HFFc6 (cell line): ENCODE measurements at regions not wholly inside any gene's neighbourhood (a gene's known extent, or its start where the extent isn't known, plus 50 kb on each side); places are given as distances from the start of the nearest gene placed in this dataset.

Experiments
- DNase-seq: peaks from one replicate; pipeline ENCODE4 v3.0.0-alpha.2; 2018
- H3K27ac Mint-ChIP-seq: 2 replicates; pipeline ENCODE4 v1.8.0; 2020; ENCODE audit warnings: mild to moderate bottlenecking, mixed read lengths
- H3K27me3 Mint-ChIP-seq: 2 replicates; pipeline ENCODE4 v1.8.0; 2021; ENCODE audit warnings: mild to moderate bottlenecking, moderate library complexity, mixed read lengths; ENCODE audit not compliant: insufficient read depth
- H3K36me3 Mint-ChIP-seq: 2 replicates; pipeline ENCODE4 v1.8.0; 2021; ENCODE audit warnings: low read depth, mixed read lengths
- H3K4me1 Mint-ChIP-seq: 2 replicates; pipeline ENCODE4 v1.8.0; 2020; ENCODE audit warnings: low read depth, mixed read lengths
- H3K4me3 Mint-ChIP-seq: 2 replicates; pipeline ENCODE4 v1.8.0; 2020; ENCODE audit warnings: mild to moderate bottlenecking, moderate library complexity, mixed read lengths
- H3K9me3 Mint-ChIP-seq: 2 replicates; pipeline ENCODE4 v1.8.0; 2020; ENCODE audit warnings: mild to moderate bottlenecking, mixed read lengths
- CTCF ChIP-seq: fragments of 200-600 bp; sonication (generic); IDR thresholded peaks from 2 replicates; pipeline ENCODE4 v1.5.0; 2021; ENCODE audit warnings: antibody characterized with exemption, mild to moderate bottlenecking

GRCh38 chr10:10489805-10490571 is 527.7 kb upstream of the CELF2 start:
- Mint-ChIP-seq H3K27ac (no peak overlapping the region), H3K4me1 (no peaks in the 10 kb centered on the region), H3K9me3 (peaks cover 23% of the 10 kb centered on the region), H3K4me3 (no peak overlapping the region), H3K36me3 (no peaks in the 10 kb centered on the region), H3K27me3 (no peaks in the 10 kb centered on the region)
- TF ChIP-seq CTCF: no peak
- DNase-seq: no peak

- Mint-ChIP-seq H3K9me3 (peaks cover 23% of the 10 kb centered on the region), H3K27ac (no peak overlapping the region)
- no peak for DNase-seq
These were observed 527.1 kb upstream of the CELF2 start for GRCh38 chr10:10490581-10490980.

DNA sequence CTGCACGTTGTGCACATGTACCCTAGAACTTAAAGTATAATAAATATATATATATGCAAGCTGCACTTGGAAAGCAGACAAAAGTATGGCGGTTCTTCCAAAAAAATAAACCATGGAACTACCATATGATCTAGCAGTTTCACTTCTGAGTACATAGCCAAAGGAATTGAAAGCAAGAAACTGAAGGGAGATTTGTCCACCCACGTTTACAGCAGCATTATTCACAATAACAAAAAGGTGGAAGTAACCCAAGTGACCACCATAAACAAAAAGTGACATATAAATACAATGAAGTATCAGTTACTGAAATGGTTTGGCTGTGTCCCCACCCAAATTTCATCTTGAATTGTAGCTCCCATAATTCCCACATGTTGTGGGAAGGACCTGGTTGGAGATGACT is 525.3 kb upstream of the CELF2 start:
- no peak for DNase-seq
- TF ChIP-seq CTCF: no peak
- no peaks in the 10 kb centered on the region for H3K36me3 Mint-ChIP-seq
- H3K4me1 Mint-ChIP-seq: no peaks in the 10 kb centered on the region
- H3K27ac Mint-ChIP-seq: no peak overlapping the region
- no peaks in the 10 kb centered on the region for H3K27me3 Mint-ChIP-seq
- H3K9me3 Mint-ChIP-seq: peaks cover 35% of the 10 kb centered on the region
- H3K4me3 Mint-ChIP-seq: no peak overlapping the region

More at GRCh38 chr10:10490581-10490980, 527.1 kb upstream of the CELF2 start:
- TF ChIP-seq CTCF: no peak
- no peaks in the 10 kb centered on the region for H3K27me3 Mint-ChIP-seq
- no peaks in the 10 kb centered on the region for H3K36me3 Mint-ChIP-seq
- no peaks in the 10 kb centered on the region for H3K4me1 Mint-ChIP-seq
- no peak overlapping the region for H3K4me3 Mint-ChIP-seq

GRCh38 chr10:10493833-10494232 is 523.8 kb upstream of the CELF2 start:
- H3K27me3 Mint-ChIP-seq: no peaks in the 10 kb centered on the region
- no peak overlapping the region for H3K27ac Mint-ChIP-seq
- H3K9me3 Mint-ChIP-seq: peaks cover 44% of the 10 kb centered on the region
- TF ChIP-seq CTCF: no peak
- H3K4me1 Mint-ChIP-seq: no peaks in the 10 kb centered on the region
- H3K4me3 Mint-ChIP-seq: no peak overlapping the region
- no peak for DNase-seq
- H3K36me3 Mint-ChIP-seq: no peaks in the 10 kb centered on the region

- H3K4me1 Mint-ChIP-seq: no peaks in the 10 kb centered on the region
- no peak overlapping the region for H3K4me3 Mint-ChIP-seq
- peaks cover 43% of the 10 kb centered on the region for H3K9me3 Mint-ChIP-seq
- DNase-seq: no peak
- H3K27ac Mint-ChIP-seq: no peak overlapping the region
- H3K27me3 Mint-ChIP-seq: no peaks in the 10 kb centered on the region
- no peaks in the 10 kb centered on the region for H3K36me3 Mint-ChIP-seq
- no peak for TF ChIP-seq CTCF
These were observed 520.4 kb upstream of the CELF2 start for GRCh38 chr10:10497245-10497644.
